C4-2B (cell line): ENCODE measurements at regions not wholly inside any gene's neighbourhood (a gene's known extent, or its start where the extent isn't known, plus 50 kb on each side); places are given as distances from the start of the nearest gene placed in this dataset.

Experiments used
- H3K27ac ChIP-seq: fragments of 450-650 bp; 2 replicates; pipeline ENCODE4 v1.5.1; 2017
- CTCF ChIP-seq: fragments of 450-650 bp; conservative IDR thresholded peaks from 2 replicates; pipeline ENCODE4 v1.5.1; 2017; ENCODE audit warnings: mild to moderate bottlenecking
- ZFX ChIP-seq: fragments of 450-650 bp; IDR thresholded peaks from 2 replicates; pipeline ENCODE4 v1.6.1; 2017

DNA sequence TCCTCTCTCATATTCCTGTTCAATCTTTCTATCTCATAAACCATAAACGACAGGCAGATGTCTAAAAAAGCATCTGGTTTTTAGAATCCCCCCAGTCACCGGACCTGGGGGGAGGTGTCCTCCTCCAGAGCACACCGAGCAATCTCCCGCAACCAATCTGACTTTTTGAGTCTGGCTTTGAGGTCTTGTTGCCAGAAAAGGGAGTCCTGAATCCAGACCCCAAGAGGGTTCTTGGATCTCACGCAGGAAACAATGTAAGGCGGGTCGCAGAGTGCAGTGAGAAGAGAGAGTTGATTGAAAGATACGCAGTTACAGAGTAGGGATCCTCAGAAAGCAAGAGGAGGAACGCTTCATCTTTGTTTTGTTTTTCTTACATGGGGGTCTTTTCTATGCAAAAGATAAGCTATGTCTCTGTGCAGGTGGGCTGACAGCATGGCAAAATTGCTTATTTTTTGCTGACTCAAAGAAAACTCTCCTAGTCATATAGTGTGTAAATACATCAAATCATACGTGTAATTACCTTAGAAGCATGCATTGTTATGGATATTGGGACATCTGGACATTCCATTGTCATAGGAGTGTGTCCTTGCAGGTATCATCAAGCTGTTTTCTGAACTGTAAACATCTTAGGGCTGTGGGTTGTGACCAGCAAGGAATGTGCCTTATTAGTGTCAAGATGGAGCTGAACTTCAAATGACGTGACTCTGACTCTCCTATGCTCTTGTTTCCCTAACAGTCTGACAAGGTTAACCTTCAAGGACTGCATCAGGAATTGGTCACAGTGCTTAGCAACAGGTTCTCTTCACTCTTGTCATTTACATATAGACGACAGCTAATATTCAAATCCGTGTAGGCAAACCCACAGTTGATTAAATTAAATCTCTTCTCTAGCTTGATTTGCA is 159.3 kb upstream of the DAPK1 start:
- TF ChIP-seq ZFX: no peak
- no peak for TF ChIP-seq CTCF
- H3K27ac ChIP-seq: no peak overlapping the region

DNA sequence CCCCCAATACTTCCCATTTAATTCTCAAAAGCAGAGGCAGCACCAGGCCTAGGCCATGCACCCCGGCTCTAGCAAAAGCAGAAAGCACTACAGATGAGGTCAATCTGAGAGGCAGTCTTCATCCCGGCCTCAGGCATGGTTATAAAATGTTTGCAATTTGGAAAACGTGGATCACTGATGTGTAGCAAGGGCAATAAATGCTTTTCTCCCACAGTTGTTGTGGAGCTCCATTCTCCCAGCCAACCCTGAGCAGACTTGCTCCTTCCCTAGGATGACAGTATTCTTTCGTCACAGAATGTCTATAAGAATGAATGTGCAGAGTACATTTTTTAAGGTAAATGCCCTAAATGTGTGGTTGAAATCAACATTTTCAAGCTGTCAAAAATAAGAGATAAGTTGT is 157.3 kb upstream of the DAPK1 start:
- TF ChIP-seq ZFX (no peak), CTCF (no peak)
- no peak overlapping the region for H3K27ac ChIP-seq

DNA sequence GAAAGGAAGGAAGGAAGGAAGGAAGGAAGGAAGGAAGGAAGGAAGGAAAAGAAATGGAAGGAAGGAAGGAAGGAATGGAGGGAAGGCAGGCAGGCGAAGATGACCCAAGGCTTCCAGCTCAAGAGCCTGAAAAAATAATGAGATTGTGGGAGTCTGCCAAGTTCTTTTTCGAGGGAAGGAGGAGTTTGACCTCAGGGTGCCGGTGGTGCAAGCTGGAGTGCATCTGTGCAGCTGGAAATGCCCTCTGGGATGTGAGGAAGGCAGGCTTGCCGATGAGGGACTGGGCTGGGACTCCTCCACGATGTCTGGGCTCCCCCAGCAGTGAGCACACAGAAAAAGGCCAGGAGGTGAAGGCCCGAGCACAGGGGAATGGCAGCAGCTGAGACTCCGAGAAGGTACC is 154.9 kb upstream of the DAPK1 start:
- TF ChIP-seq CTCF (no peak), ZFX (no peak)
- no peak overlapping the region for H3K27ac ChIP-seq

DNA sequence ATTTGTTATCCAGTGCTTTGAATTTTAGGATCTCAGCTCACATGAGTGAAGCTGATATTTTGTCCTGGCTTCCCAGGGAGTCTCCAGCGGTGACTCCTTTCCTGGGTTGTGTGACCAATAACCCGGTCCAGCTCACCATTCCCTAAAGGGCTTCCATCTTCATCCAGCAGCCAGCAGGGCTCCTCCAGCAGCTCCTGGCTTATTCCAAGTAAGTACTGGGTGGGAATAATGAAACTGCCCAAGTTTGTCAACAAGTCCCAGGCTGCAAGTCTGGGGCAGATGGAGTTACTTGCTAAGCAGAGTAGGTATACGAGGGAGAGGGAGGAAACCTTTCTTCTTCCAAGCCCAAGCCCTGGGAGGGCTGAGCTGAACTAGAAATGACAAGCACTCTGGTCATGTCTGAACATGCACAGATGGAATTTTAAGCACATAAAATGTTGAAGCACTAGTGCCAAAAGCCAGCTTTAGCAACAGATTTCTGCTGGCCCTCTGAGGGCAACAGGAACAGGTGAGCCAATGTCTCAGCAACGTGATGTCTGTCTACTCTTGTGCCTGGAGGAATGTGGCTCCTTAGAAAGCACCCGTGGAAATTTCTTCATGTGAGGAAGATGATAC is 153.7 kb upstream of the DAPK1 start:
- no peak overlapping the region for H3K27ac ChIP-seq
- TF ChIP-seq ZFX (no peak), CTCF (no peak)

GRCh38 chr9:87346061-87346665 is 151.5 kb upstream of the DAPK1 start:
- TF ChIP-seq ZFX (no peak), CTCF (no peak)
- no peak overlapping the region for H3K27ac ChIP-seq

DNA sequence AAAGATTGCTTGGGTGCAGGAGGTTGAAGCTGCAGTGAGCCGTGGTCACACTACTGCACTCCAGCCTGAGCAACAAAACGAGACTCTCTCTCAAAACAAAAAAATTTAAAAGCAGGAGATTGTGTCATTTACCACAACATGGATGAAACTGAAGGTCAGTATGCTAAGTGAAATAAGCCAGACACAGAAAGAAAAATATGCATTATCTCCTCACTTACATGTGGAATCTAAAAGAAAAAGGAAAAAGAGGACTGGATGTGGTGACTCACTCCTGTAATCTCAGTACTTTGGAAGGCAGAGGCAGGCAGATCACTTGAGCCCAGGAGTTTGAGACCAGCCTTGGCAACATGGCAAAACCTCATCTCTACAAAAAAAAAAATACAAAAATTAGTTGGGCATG is 146.8 kb upstream of the DAPK1 start:
- H3K27ac ChIP-seq: no peak overlapping the region
- TF ChIP-seq CTCF (no peak), ZFX (no peak)

GRCh38 chr9:87353301-87353700 is 144.4 kb upstream of the DAPK1 start:
- no peak for TF ChIP-seq ZFX
- TF ChIP-seq CTCF: no peak
- H3K27ac ChIP-seq: no peak overlapping the region
